HG03558 (cell line): ENCODE measurements at regions not wholly inside any gene's neighbourhood (a gene's known extent, or its start where the extent isn't known, plus 50 kb on each side); places are given as distances from the start of the nearest gene placed in this dataset.

ENCODE experiments used
- ATAC-seq: cut with Tn5 transposase; IDR thresholded peaks from one replicate; pipeline ENCODE4 v1.9.1; 2021; ENCODE audit warnings: moderate number of reproducible peaks; ENCODE audit not compliant: unreplicated experiment; ENCODE audit errors: extremely low read depth

GRCh38 chr14:65303190-65303898 is 109.2 kb upstream of the FUT8 start:
- ATAC-seq: no peak

GRCh38 chr14:65303899-65304222 is 108.7 kb upstream of the FUT8 start:
- ATAC-seq: no peak

- ATAC-seq: no peak
Observed at GRCh38 chr14:65304239-65304638, 108.3 kb upstream of the FUT8 start.

DNA sequence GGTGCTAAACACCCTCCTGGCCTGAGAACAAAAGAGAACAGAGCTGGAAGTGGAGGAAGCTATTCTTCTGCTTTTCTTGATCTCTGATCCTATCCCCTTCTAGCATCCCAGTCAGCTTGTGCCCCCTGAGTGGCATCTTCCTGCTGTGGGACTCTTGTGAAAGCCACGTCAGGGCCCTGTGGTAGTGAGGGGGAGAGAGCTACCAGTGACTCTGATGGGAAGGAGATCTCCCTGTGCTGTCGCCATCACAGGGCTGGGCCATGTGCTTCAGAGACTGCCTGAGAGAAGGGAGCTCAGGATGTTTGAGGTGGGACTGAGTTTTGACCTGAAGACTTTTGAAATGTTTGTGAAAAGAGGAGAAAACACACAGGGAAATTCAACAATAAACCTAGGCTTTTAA is 107.6 kb upstream of the FUT8 start:
- ATAC-seq: no peak

DNA sequence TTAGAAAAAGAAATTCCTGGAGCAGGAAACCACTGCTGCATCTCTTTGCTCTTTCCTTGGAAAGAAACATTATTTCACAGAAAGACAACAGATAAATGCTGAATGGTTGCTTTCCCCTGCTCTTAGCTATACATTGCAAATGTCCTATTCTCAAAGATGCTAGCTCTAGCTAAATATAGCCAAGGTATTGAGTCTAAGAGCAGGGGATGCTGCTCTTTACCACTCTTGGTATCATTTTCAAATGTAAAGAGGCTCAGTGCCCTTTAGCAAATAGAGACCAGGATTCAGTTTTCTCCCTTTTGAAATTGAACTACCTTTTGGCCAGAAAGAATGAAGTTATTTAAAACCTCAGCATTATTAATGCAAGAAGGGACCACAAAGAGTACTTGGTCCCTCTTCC is 104.0 kb upstream of the FUT8 start:
- no peak for ATAC-seq

GRCh38 chr14:65310568-65310967 is 102.0 kb upstream of the FUT8 start:
- ATAC-seq: no peak

DNA sequence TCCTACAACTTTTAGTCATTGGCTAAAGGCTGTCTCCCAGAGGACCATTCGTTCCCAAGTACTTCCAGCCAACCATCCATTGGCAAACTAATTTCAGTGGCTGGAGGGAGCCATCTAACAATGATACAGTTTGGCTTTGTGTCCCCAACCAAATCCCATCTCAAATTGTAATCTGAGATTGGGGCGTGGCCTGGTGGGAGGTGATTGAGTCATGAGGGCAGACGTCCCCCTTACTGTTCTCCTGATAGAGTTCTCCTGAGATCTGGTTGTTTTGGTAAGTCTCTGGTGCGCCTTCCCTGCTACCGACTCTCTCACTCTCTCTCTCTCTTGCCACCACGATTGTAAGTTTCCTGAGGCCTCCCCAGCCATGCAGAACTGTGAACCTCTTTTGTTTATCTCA is 99.7 kb upstream of the FUT8 start:
- no peak for ATAC-seq

DNA sequence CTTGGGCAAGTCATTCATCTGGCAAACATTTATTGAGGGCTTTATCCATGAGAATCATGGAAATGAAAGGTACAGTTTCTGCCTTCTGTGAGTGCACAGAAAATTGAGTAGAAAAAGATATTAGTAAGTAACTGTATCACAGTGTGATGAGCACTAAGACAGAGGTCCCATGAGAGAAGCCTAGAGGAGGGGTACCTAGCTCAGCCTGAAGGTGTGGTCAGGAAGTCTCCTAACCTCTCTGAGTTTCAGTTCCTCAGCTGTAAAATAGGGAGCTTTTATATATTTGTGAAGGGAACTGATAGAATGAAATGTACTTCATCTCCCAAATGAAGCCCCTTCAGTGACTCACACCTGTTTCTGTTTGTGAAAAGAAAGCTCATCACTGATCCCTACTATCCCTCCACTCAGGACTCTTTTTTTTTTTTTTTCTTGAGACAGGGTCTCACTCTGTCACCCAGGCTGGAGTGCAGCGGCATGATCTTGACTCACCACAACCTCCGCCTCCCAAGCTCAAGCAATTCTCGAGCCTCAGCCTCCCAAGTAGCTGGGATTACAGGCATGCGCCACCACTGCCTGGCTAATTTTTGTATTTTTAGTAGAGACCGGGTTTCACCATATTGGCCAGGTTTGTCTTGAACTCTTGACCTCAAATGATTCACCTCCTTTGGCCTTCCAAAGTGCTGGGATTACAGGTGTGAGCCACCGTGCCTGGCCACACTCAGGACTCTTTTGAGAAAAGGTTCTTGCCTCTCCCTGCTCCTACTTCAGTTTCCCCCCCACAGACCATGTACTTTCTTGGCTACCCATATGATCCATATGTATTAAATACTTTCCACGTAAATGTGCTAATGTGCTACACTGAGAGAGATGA is 93.7 kb upstream of the FUT8 start:
- ATAC-seq: peak; percentile 37

- ATAC-seq: no peak
Observed at GRCh38 chr14:65320661-65321308, 91.7 kb upstream of the FUT8 start.

DNA sequence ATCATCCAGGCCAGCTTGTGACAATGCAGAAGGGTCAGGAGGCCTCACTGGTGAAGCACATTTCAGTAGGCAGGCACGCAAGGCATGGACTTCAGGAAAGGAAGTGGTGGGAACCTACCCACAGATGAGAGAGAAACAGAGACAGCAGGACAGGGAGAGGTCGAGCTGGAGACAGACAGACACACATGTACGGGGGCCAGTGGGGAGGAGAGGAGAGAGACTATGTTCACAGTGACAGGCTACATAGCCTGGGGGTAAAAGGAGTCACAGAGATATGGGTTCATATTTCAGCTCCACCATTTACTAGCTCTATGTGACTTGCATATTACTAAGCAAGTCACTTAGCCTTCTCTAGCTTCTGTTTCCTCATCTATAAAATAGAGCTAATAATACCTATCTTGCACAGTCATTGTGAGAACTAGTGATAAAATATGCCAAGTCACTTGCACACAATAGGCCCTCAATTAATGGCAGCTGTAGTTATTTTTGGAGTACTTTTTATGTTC is 91.1 kb upstream of the FUT8 start:
- no peak for ATAC-seq

DNA sequence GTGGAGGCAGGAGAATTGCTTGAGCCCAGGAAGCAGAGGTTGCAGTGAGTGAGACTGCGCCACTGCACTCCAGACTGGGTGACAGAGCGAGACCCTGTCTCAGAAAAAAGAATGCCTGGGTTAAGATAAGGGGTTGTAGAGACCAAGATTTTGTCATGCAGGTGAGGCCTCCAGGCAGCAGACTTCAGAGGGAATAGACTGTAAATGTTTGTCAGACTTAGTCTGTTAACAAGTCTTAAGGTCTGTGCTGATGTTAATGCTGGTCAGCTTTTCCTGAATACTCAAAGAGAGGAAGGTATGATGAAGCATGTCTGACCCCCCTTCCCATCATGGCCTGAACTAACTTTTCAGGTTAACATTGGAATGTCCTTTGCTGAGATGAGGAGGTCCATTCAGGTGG is 83.0 kb upstream of the FUT8 start:
- no peak for ATAC-seq

GRCh38 chr14:65329911-65330310 is 82.6 kb upstream of the FUT8 start:
- no peak for ATAC-seq

DNA sequence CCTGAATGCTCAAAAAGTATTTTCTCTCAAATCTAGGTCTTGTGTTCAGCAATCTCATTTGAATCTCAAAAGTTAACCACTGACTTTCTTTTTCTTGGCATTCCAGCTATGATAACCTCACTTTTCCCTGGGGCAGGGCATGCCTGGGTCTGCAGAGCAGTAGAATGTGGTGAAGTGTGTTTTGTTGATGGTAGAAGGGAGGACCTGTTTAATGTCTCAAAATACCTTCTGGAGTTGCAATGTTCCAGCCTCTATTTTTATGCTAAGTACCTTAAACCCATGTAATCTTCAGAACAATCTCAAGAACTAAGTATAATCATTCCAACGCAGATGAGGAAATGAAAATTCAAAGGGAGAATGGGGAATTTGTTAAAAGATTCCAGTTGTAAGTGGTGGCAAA is 82.1 kb upstream of the FUT8 start:
- ATAC-seq: no peak

DNA sequence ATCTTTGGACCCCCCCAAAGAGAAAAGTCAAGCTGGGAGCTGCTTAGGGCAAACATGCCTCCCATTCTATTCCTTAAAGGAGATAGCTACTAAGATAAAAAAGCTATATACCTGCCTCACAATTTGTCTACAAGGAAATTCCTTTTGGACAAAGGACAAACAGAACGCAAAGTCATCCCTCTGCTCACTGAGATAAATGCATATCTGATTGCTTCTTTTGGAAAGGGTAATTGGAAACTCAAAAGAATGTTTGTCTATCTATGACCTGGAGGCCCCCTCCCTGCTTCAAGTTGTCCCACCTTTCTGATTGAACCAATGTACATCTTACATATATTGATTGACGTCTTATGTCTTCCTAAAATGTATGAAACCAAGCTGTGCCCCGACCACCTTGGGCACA is 80.9 kb upstream of the FUT8 start:
- no peak for ATAC-seq

DNA sequence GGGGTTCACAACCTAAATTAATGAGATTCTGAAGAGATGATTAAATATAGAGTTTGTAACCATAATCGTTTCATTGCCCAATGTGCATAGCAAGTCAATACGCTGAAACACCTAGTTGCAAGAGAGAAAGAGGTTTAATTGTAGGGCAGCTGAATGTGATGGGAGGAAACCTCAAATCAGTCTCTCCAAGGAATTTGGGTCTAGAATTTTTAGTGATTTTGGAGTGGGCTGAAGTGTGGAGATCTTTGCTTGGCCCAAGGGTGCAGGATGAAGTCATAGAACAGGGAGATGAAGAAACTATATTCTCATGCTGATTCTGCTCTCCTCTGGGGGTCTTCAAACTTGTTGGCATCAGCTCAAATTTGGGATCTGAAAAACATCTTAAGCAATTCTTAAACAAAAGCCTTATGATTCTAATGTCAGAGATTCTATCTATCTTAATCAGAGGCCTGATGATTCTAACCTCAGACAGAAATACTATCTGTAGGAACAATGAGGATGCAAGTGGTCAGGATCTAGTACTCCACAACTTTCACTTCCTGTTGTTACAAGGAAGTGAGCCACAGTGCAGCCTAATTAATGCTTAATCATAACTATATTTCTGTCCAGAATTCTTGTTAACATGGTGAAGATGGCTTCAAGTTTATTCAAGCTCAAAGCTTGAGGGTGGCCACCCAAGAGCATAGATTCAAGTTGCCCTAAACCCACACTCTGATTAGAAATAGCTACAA is 80.2 kb upstream of the FUT8 start:
- ATAC-seq: no peak

- no peak for ATAC-seq
Observed at GRCh38 chr14:65333943-65334687, 78.4 kb upstream of the FUT8 start.

- ATAC-seq: no peak
Observed at GRCh38 chr14:65334765-65335410, 77.6 kb upstream of the FUT8 start.

DNA sequence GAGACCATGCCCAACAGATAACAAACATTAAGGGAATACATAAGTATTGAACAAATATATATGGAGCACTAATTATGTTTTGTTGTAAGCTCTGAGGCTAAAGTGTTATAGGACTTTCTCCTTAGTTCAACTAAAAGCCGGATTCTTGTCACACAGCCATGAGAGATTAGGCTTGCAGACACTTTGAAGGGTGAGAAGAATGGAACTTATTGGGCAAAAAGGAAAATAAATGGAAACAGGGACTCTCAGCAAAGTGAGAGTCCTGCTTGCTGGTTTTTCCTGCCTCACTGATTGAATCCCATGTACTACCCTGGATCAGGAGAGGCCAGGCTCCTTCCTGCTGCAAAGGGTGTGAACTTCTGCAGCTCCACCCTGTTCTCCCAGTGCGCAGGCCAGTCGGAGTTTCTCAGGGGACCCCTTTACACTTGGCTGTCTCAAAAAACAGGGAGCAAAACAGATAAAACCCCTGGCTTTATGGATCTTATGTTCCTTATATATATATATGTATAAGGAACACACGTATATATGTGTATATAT is 77.1 kb upstream of the FUT8 start:
- no peak for ATAC-seq

- ATAC-seq: no peak
Observed at GRCh38 chr14:65336191-65336591, 76.3 kb upstream of the FUT8 start.
